COLO829 (cell line): ENCODE measurements at regions not wholly inside any gene's neighbourhood (a gene's known extent, or its start where the extent isn't known, plus 50 kb on each side); places are given as distances from the start of the nearest gene placed in this dataset.

Source experiments
- DNase-seq: peaks from one replicate; pipeline ENCODE4 v3.0.0; 2012; ENCODE audit warnings: low spot score

GRCh38 chr5:52725808-52726207, 61.9 kb upstream of the ITGA1 start:
- no peak for DNase-seq

- DNase-seq: no peak
These were observed 60.7 kb upstream of the ITGA1 start for GRCh38 chr5:52727020-52727419.

- peak; percentile 25 for DNase-seq
These were observed 60.1 kb upstream of the ITGA1 start for GRCh38 chr5:52727576-52727975.

GRCh38 chr5:52728224-52728623, 59.5 kb upstream of the ITGA1 start:
- DNase-seq: no peak

- DNase-seq: no peak
These were observed 59.0 kb upstream of the ITGA1 start for GRCh38 chr5:52728686-52729085.

GRCh38 chr5:52731274-52732027, 56.3 kb upstream of the ITGA1 start:
- no peak for DNase-seq

GRCh38 chr5:52734557-52734956, 53.2 kb upstream of the ITGA1 start:
- DNase-seq: no peak

GRCh38 chr5:52735139-52735538, 52.6 kb upstream of the ITGA1 start:
- DNase-seq: no peak
